ENCODE measurements at regions not wholly inside any gene's neighbourhood (a gene's known extent, or its start where the extent isn't known, plus 50 kb on each side); places are given as distances from the start of the nearest gene placed in this dataset. TPM values are rescaled to one million over a fixed set of nuclear protein-coding genes. Genes with fewer than 3 reads are reported as not detected.

GRCh38 chr11:103851166-103851651 lies 185.2 kb upstream of the DDI1 start:
- no peaks in the 10 kb centered on the region for H3K36me3 Mint-ChIP-seq (ENCODE audit: low read depth)
- no peak overlapping the region for H3K4me3 Mint-ChIP-seq
- no peaks in the 10 kb centered on the region for H3K4me1 Mint-ChIP-seq
- no peaks in the 10 kb centered on the region for H3K27me3 Mint-ChIP-seq (ENCODE audit: low read depth)
- peaks cover 6% of the 10 kb centered on the region for H3K9me3 Mint-ChIP-seq
- no peak for TF ChIP-seq CTCF (conservative IDR thresholded peaks at IDR 0.05)
- H3K27ac Mint-ChIP-seq (ENCODE audit: unreplicated experiment), result no peak overlapping the region
- DNase-seq (ENCODE audit: low read depth, low spot score), result no peak

Small RNA genes in the stretch of these regions (microRNA-seq; reads per million reads assigned to microRNA genes)
- not detected for gene MIR4693
